ENCODE measurements at regions not wholly inside any gene's neighbourhood (a gene's known extent, or its start where the extent isn't known, plus 50 kb on each side); places are given as distances from the start of the nearest gene placed in this dataset.
"Not testable (repeated sequence)": the region's sequence is repeated elsewhere in the genome, so short reads cannot be mapped to it uniquely, and the experiment has no call there.

- TF ChIP-seq TAF1 (IDR thresholded peaks at IDR 0.05; ENCODE audit: low read depth, low read length) (no peak), SPI1 (IDR thresholded peaks at IDR 0.05; ENCODE audit: low read depth, low read length) (no peak), POU2F2 (IDR thresholded peaks at IDR 0.05; ENCODE audit: low read depth, low read length) (no peak), PAX5 (IDR thresholded peaks at IDR 0.05; ENCODE audit: insufficient read depth, low read length, severe bottlenecking) (no peak), POLR2A (IDR thresholded peaks at IDR 0.05; ENCODE audit: low read depth, low read length) (no peak), POLR2AphosphoS5 (IDR thresholded peaks at IDR 0.05; ENCODE audit: low read depth, low read length) (no peak)
- DNase-seq (ENCODE audit: insufficient read length, low spot score) (no peak), FAIRE-seq (no peak)
These were observed 409.9 kb downstream of the CPS1 start for GRCh38 chr2:210966330-210966729.

GRCh38 chr2:210971431-210971830 is 415.0 kb downstream of the CPS1 start:
- FAIRE-seq (no peak), DNase-seq (ENCODE audit: insufficient read length, low spot score) (no peak)
- TF ChIP-seq PAX5 (IDR thresholded peaks at IDR 0.05; ENCODE audit: insufficient read depth, low read length, severe bottlenecking) = no peak
- no peak for TF ChIP-seq SPI1 (IDR thresholded peaks at IDR 0.05; ENCODE audit: low read depth, low read length)
- no peak for TF ChIP-seq POLR2AphosphoS5 (IDR thresholded peaks at IDR 0.05; ENCODE audit: low read depth, low read length)
- no peak for TF ChIP-seq POLR2A (IDR thresholded peaks at IDR 0.05; ENCODE audit: low read depth, low read length)
- no peak for TF ChIP-seq TAF1 (IDR thresholded peaks at IDR 0.05; ENCODE audit: low read depth, low read length)
- TF ChIP-seq POU2F2 (IDR thresholded peaks at IDR 0.05; ENCODE audit: low read depth, low read length) = no peak

- not testable (repeated sequence) for DNase-seq (ENCODE audit: insufficient read length, low spot score); FAIRE-seq
These were observed 430.4 kb downstream of the CPS1 start for GRCh38 chr2:210986806-210987205.

GRCh38 chr2:210991107-210991506 is 434.7 kb downstream of the CPS1 start:
- DNase-seq (ENCODE audit: insufficient read length, low spot score) (no peak), FAIRE-seq (no peak)
- no peak for TF ChIP-seq POLR2AphosphoS5 (IDR thresholded peaks at IDR 0.05; ENCODE audit: low read depth, low read length)
- TF ChIP-seq POU2F2 (IDR thresholded peaks at IDR 0.05; ENCODE audit: low read depth, low read length) = no peak
- no peak for TF ChIP-seq SPI1 (IDR thresholded peaks at IDR 0.05; ENCODE audit: low read depth, low read length)
- TF ChIP-seq TAF1 (IDR thresholded peaks at IDR 0.05; ENCODE audit: low read depth, low read length) = no peak
- TF ChIP-seq PAX5 (IDR thresholded peaks at IDR 0.05; ENCODE audit: insufficient read depth, low read length, severe bottlenecking) = no peak
- TF ChIP-seq POLR2A (IDR thresholded peaks at IDR 0.05; ENCODE audit: low read depth, low read length) = no peak

- FAIRE-seq = no peak
- TF ChIP-seq SPI1 (IDR thresholded peaks at IDR 0.05; ENCODE audit: low read depth, low read length) (no peak), PAX5 (IDR thresholded peaks at IDR 0.05; ENCODE audit: insufficient read depth, low read length, severe bottlenecking) (no peak), POLR2A (IDR thresholded peaks at IDR 0.05; ENCODE audit: low read depth, low read length) (no peak), POU2F2 (IDR thresholded peaks at IDR 0.05; ENCODE audit: low read depth, low read length) (no peak), POLR2AphosphoS5 (IDR thresholded peaks at IDR 0.05; ENCODE audit: low read depth, low read length) (no peak)
These were observed 437.7 kb downstream of the CPS1 start for GRCh38 chr2:210994104-210994503.

GRCh38 chr2:210997373-210997772 is 441.0 kb downstream of the CPS1 start:
- TF ChIP-seq PAX5 (IDR thresholded peaks at IDR 0.05; ENCODE audit: insufficient read depth, low read length, severe bottlenecking) = no peak
- no peak for TF ChIP-seq POU2F2 (IDR thresholded peaks at IDR 0.05; ENCODE audit: low read depth, low read length)
- TF ChIP-seq TAF1 (IDR thresholded peaks at IDR 0.05; ENCODE audit: low read depth, low read length) = no peak
- TF ChIP-seq SPI1 (IDR thresholded peaks at IDR 0.05; ENCODE audit: low read depth, low read length) = no peak
- no peak for TF ChIP-seq POLR2A (IDR thresholded peaks at IDR 0.05; ENCODE audit: low read depth, low read length)
- no peak for TF ChIP-seq POLR2AphosphoS5 (IDR thresholded peaks at IDR 0.05; ENCODE audit: low read depth, low read length)
- FAIRE-seq (no peak), DNase-seq (ENCODE audit: insufficient read length, low spot score) (no peak)

More at GRCh38 chr2:210994104-210994503, 437.7 kb downstream of the CPS1 start:
- no peak for DNase-seq (ENCODE audit: insufficient read length, low spot score)

- FAIRE-seq = no peak
- no peak for TF ChIP-seq POU2F2 (IDR thresholded peaks at IDR 0.05; ENCODE audit: low read depth, low read length)
- TF ChIP-seq POLR2A (IDR thresholded peaks at IDR 0.05; ENCODE audit: low read depth, low read length) = no peak
- TF ChIP-seq TAF1 (IDR thresholded peaks at IDR 0.05; ENCODE audit: low read depth, low read length) = no peak
- no peak for TF ChIP-seq PAX5 (IDR thresholded peaks at IDR 0.05; ENCODE audit: insufficient read depth, low read length, severe bottlenecking)
- no peak for TF ChIP-seq POLR2AphosphoS5 (IDR thresholded peaks at IDR 0.05; ENCODE audit: low read depth, low read length)
- no peak for TF ChIP-seq SPI1 (IDR thresholded peaks at IDR 0.05; ENCODE audit: low read depth, low read length)
These were observed 441.9 kb downstream of the CPS1 start for GRCh38 chr2:210998334-210998733.

GRCh38 chr2:211014376-211014775 is 458.0 kb downstream of the CPS1 start:
- no peak for TF ChIP-seq PAX5 (IDR thresholded peaks at IDR 0.05; ENCODE audit: insufficient read depth, low read length, severe bottlenecking)
- no peak for TF ChIP-seq POLR2A (IDR thresholded peaks at IDR 0.05; ENCODE audit: low read depth, low read length)
- TF ChIP-seq SPI1 (IDR thresholded peaks at IDR 0.05; ENCODE audit: low read depth, low read length) = no peak
- no peak for TF ChIP-seq POU2F2 (IDR thresholded peaks at IDR 0.05; ENCODE audit: low read depth, low read length)
- no peak for TF ChIP-seq TAF1 (IDR thresholded peaks at IDR 0.05; ENCODE audit: low read depth, low read length)
- TF ChIP-seq POLR2AphosphoS5 (IDR thresholded peaks at IDR 0.05; ENCODE audit: low read depth, low read length) = no peak
- no peak for DNase-seq (ENCODE audit: insufficient read length, low spot score)
- FAIRE-seq = no peak

More at GRCh38 chr2:210998334-210998733, 441.9 kb downstream of the CPS1 start:
- DNase-seq (ENCODE audit: insufficient read length, low spot score) = no peak

GRCh38 chr2:211014906-211015305 is 458.5 kb downstream of the CPS1 start:
- DNase-seq (ENCODE audit: insufficient read length, low spot score) (no peak), FAIRE-seq (no peak)
- TF ChIP-seq TAF1 (IDR thresholded peaks at IDR 0.05; ENCODE audit: low read depth, low read length) (no peak), POLR2A (IDR thresholded peaks at IDR 0.05; ENCODE audit: low read depth, low read length) (no peak), POU2F2 (IDR thresholded peaks at IDR 0.05; ENCODE audit: low read depth, low read length) (no peak), SPI1 (IDR thresholded peaks at IDR 0.05; ENCODE audit: low read depth, low read length) (no peak), PAX5 (IDR thresholded peaks at IDR 0.05; ENCODE audit: insufficient read depth, low read length, severe bottlenecking) (no peak)

- DNase-seq (ENCODE audit: insufficient read length, low spot score); FAIRE-seq: not testable (repeated sequence)
These were observed 468.7 kb downstream of the CPS1 start for GRCh38 chr2:211025089-211025488.

- TF ChIP-seq POU2F2 (IDR thresholded peaks at IDR 0.05; ENCODE audit: low read depth, low read length) = no peak
- TF ChIP-seq TAF1 (IDR thresholded peaks at IDR 0.05; ENCODE audit: low read depth, low read length) = no peak
- TF ChIP-seq SPI1 (IDR thresholded peaks at IDR 0.05; ENCODE audit: low read depth, low read length) = no peak
- TF ChIP-seq POLR2A (IDR thresholded peaks at IDR 0.05; ENCODE audit: low read depth, low read length) = no peak
- no peak for TF ChIP-seq PAX5 (IDR thresholded peaks at IDR 0.05; ENCODE audit: insufficient read depth, low read length, severe bottlenecking)
- TF ChIP-seq POLR2AphosphoS5 (IDR thresholded peaks at IDR 0.05; ENCODE audit: low read depth, low read length) = no peak
- no peak for DNase-seq (ENCODE audit: insufficient read length, low spot score)
These were observed 469.7 kb downstream of the CPS1 start for GRCh38 chr2:211026109-211026508.

More at GRCh38 chr2:211026109-211026508, 469.7 kb downstream of the CPS1 start:
- FAIRE-seq = no peak
